Hepatocyte (in vitro differentiated cells): ENCODE measurements at regions not wholly inside any gene's neighbourhood (a gene's known extent, or its start where the extent isn't known, plus 50 kb on each side); places are given as distances from the start of the nearest gene placed in this dataset.

Source experiments
- DNase-seq: peaks from one replicate; pipeline ENCODE4 v3.0.0-alpha.2; 2016; ENCODE audit warnings: low spot score
- H2AFZ ChIP-seq: fragments of 200-600 bp; sonication (generic); 2 replicates; pipeline ENCODE4 v1.6.0; 2016; ENCODE audit warnings: antibody characterized with exemption, mild to moderate bottlenecking
- H3K27ac ChIP-seq: fragments of 200-600 bp; sonication (generic); 2 replicates; pipeline ENCODE4 v1.5.1; 2016; ENCODE audit warnings: mild to moderate bottlenecking
- H3K27me3 ChIP-seq: fragments of 200-600 bp; sonication (generic); 2 replicates; pipeline ENCODE4 v1.6.1; 2016
- H3K36me3 ChIP-seq: fragments of 200-600 bp; sonication (generic); replicated peaks from 2 replicates; pipeline ENCODE4 v1.5.1; 2016; ENCODE audit warnings: low read depth; ENCODE audit not compliant: insufficient read depth
- H3K4me1 ChIP-seq: fragments of 200-600 bp; sonication (generic); 2 replicates; pipeline ENCODE4 v1.5.1; 2016; ENCODE audit warnings: mild to moderate bottlenecking, moderate library complexity; ENCODE audit not compliant: insufficient read depth
- H3K4me2 ChIP-seq: fragments of 200-600 bp; sonication (generic); 2 replicates; pipeline ENCODE4 v1.6.0; 2016
- H3K4me3 ChIP-seq: fragments of 200-600 bp; sonication (generic); 2 replicates; pipeline ENCODE4 v1.5.1; 2016; ENCODE audit warnings: mild to moderate bottlenecking
- H3K79me2 ChIP-seq: fragments of 200-600 bp; sonication (generic); 2 replicates; pipeline ENCODE4 v1.6.0; 2017; ENCODE audit warnings: mild to moderate bottlenecking
- H3K9me2 ChIP-seq: fragments of 200-600 bp; sonication (generic); replicated peaks from 2 replicates; pipeline ENCODE4 v1.6.0; 2017; ENCODE audit warnings: mild to moderate bottlenecking; ENCODE audit not compliant: insufficient read depth
- H3K9me3 ChIP-seq: fragments of 200-600 bp; sonication (generic); 2 replicates; pipeline ENCODE4 v1.5.1; 2016; ENCODE audit warnings: low read depth, mild to moderate bottlenecking
- H4K20me1 ChIP-seq: fragments of 200-600 bp; sonication (generic); 2 replicates; pipeline ENCODE4 v1.6.0; 2016; ENCODE audit warnings: mild to moderate bottlenecking; ENCODE audit not compliant: insufficient read depth, poor library complexity, severe bottlenecking
- CTCF ChIP-seq: fragments of 200-600 bp; sonication (generic); IDR thresholded peaks from 2 replicates; pipeline ENCODE4 v1.5.1; 2016; ENCODE audit warnings: antibody characterized with exemption, mild to moderate bottlenecking; ENCODE audit not compliant: poor library complexity
- EZH2 ChIP-seq: fragments of 200-600 bp; sonication (generic); IDR thresholded peaks from 2 replicates; pipeline ENCODE4 v1.6.1; 2016; ENCODE audit warnings: antibody characterized with exemption, mild to moderate bottlenecking, borderline replicate concordance
- EZH2phosphoT487 ChIP-seq: fragments of 200-600 bp; sonication (generic); IDR thresholded peaks from one replicate; pipeline ENCODE4 v1.6.1; 2018; ENCODE audit warnings: antibody characterized with exemption, mild to moderate bottlenecking, low read depth, moderate library complexity; ENCODE audit not compliant: unreplicated experiment, severe bottlenecking
- WGBS: methylation state at CpG from one replicate; pipeline ENCODE4 v1.1.6; 2016; ENCODE audit warnings: low lambda C conversion rate; ENCODE audit errors: missing lambda C conversion rate; 5-methylcytosine and 5-hydroxymethylcytosine counted together

- WGBS = 95% methylated on average over 1 of the region's 1 CpG
- Histone ChIP-seq H3K4me2 (no peak overlapping the region), H3K4me1 (no peaks in the 10 kb centered on the region)
Measured at GRCh38 chr1:55456971-55457370, 241.8 kb upstream of the USP24 start.

GRCh38 chr1:55448261-55448660, 233.1 kb upstream of the USP24 start:
- Histone ChIP-seq H3K9me2 (no peaks in the 10 kb centered on the region), H4K20me1 (no peaks in the 10 kb centered on the region), H3K4me2 (no peak overlapping the region), H3K27ac (no peak overlapping the region), H3K36me3 (no peaks in the 10 kb centered on the region), H3K27me3 (no peaks in the 10 kb centered on the region), H3K4me1 (no peaks in the 10 kb centered on the region), H2AFZ (no peak overlapping the region), H3K79me2 (no peaks in the 10 kb centered on the region), H3K4me3 (no peak overlapping the region), H3K9me3 (no peaks in the 10 kb centered on the region)
- TF ChIP-seq CTCF (no peak), EZH2phosphoT487 (no peak), EZH2 (no peak)
- DNase-seq = no peak

More at GRCh38 chr1:55456971-55457370, 241.8 kb upstream of the USP24 start:
- Histone ChIP-seq H3K27ac (no peak overlapping the region), H3K4me3 (no peak overlapping the region), H4K20me1 (no peaks in the 10 kb centered on the region), H2AFZ (no peak overlapping the region), H3K36me3 (no peaks in the 10 kb centered on the region), H3K9me2 (no peaks in the 10 kb centered on the region), H3K9me3 (no peaks in the 10 kb centered on the region), H3K27me3 (no peaks in the 10 kb centered on the region), H3K79me2 (no peaks in the 10 kb centered on the region)
- TF ChIP-seq EZH2phosphoT487 (no peak), EZH2 (no peak), CTCF (no peak)
- no peak for DNase-seq

- Histone ChIP-seq H3K36me3 (no peaks in the 10 kb centered on the region), H3K4me1 (no peaks in the 10 kb centered on the region), H3K9me3 (no peaks in the 10 kb centered on the region), H4K20me1 (no peaks in the 10 kb centered on the region), H3K27me3 (no peaks in the 10 kb centered on the region), H3K4me2 (no peak overlapping the region), H3K9me2 (no peaks in the 10 kb centered on the region), H2AFZ (no peak overlapping the region), H3K4me3 (no peak overlapping the region), H3K27ac (no peak overlapping the region), H3K79me2 (no peaks in the 10 kb centered on the region)
- WGBS = 37% methylated on average over 2 of the region's 2 CpGs
- DNase-seq = peak; percentile 50
- TF ChIP-seq EZH2phosphoT487 (no peak), EZH2 (no peak), CTCF (no peak)
Measured at GRCh38 chr1:55447488-55447887, 232.3 kb upstream of the USP24 start.

- H3K36me3 ChIP-seq = no peaks in the 10 kb centered on the region
- no peak overlapping the region for H3K27ac ChIP-seq
- DNase-seq = no peak
- H3K9me2 ChIP-seq = no peaks in the 10 kb centered on the region
- H4K20me1 ChIP-seq = no peaks in the 10 kb centered on the region
- TF ChIP-seq EZH2phosphoT487 (no peak), CTCF (no peak), EZH2 (no peak)
- H3K4me3 ChIP-seq = no peak overlapping the region
- no peak overlapping the region for H3K4me2 ChIP-seq
- no peaks in the 10 kb centered on the region for H3K27me3 ChIP-seq
- no peaks in the 10 kb centered on the region for H3K4me1 ChIP-seq
- 89% methylated on average over 2 of the region's 2 CpGs for WGBS
- H3K9me3 ChIP-seq = no peaks in the 10 kb centered on the region
- H3K79me2 ChIP-seq = no peaks in the 10 kb centered on the region
- no peak overlapping the region for H2AFZ ChIP-seq
Measured at GRCh38 chr1:55446351-55446750, 231.2 kb upstream of the USP24 start.
